Gastroesophageal sphincter (tissue), 4 donors: ENCODE measurements at regions not wholly inside any gene's neighbourhood (a gene's known extent, or its start where the extent isn't known, plus 50 kb on each side); places are given as distances from the start of the nearest gene placed in this dataset.

Source experiments
- ATAC-seq: fragments of 150-250 bp; one replicate; pipeline ENCODE4 v1.9.1; 2016; ENCODE audit warnings: mild to moderate bottlenecking, moderate library complexity
- H3K27ac ChIP-seq, 4 donors: fragments of 200-600 bp; sonication (generic) in 3 of 4; 1 replicate in 3 of 4; 2 replicates in 1 of 4; pipeline ENCODE4 v1.5.1; 2016 to 2019
- H3K27me3 ChIP-seq: fragments of 200-600 bp; sonication (generic); one replicate; pipeline ENCODE4 v1.5.1; 2019
- H3K36me3 ChIP-seq, 2 donors: fragments of 200-600 bp; sonication (generic); one replicate each; pipeline ENCODE4 v1.5.1; 2019; ENCODE audit warnings: control low read depth in 1 of 2
- H3K4me1 ChIP-seq, 3 donors: fragments of 200-600 bp; sonication (generic); 1 replicate in 2 of 3; 2 replicates in 1 of 3; pipeline ENCODE4 v1.5.1; 2016 to 2019; ENCODE audit warnings: control low read depth in 2 of 3
- H3K4me3 ChIP-seq, 2 donors: fragments of 200-600 bp; sonication (generic); one replicate each; pipeline ENCODE4 v1.5.1; 2019; ENCODE audit warnings: mild to moderate bottlenecking in 1 of 2, moderate library complexity in 1 of 2
- H3K9me3 ChIP-seq, 3 donors: fragments of 200-600 bp; sonication (generic); one replicate each; pipeline ENCODE4 v1.5.1; 2017 to 2019; ENCODE audit warnings: control low read depth in 2 of 3
- CTCF ChIP-seq, 4 experiments: fragments of 200-600 bp in 2 of 4; fragments of 450-650 bp in 2 of 4; sonication (generic) in 1 of 4; IDR thresholded peaks; one replicate each; pipeline ENCODE4 v1.5.1; 2017 to 2019; ENCODE audit warnings: antibody characterized with exemption in 4 of 4, mild to moderate bottlenecking in 2 of 4, moderate library complexity in 2 of 4
- EP300 ChIP-seq: sonication (generic); formaldehyde crosslinking; IDR thresholded peaks from one replicate; pipeline ENCODE4 v1.6.1; 2017; ENCODE audit warnings: antibody characterized with exemption, mild to moderate bottlenecking
- POLR2A ChIP-seq, 2 donors: fragments of 450-650 bp; IDR thresholded peaks; one replicate each; pipeline ENCODE4 v1.6.1; 2017; ENCODE audit warnings: antibody characterized with exemption in 2 of 2, mild to moderate bottlenecking in 2 of 2, moderate library complexity in 1 of 2
- POLR2AphosphoS5 ChIP-seq: sonication (generic); formaldehyde crosslinking; IDR thresholded peaks from one replicate; pipeline ENCODE4 v1.6.1; 2017; ENCODE audit warnings: antibody characterized with exemption
- WGBS, 2 donors: methylation state at CpG; one replicate each; pipeline ENCODE4 v1.1.5; 2018; ENCODE audit warnings: low coverage in 1 of 2; 5-methylcytosine and 5-hydroxymethylcytosine counted together

GRCh38 chr4:181796502-181796901 is 446.7 kb upstream of the TENM3 start:
- WGBS, 2 donors, result 74 to 77% methylated on average over 7 of the region's 8 CpGs
- H3K9me3 ChIP-seq, result peaks cover 0 to 14% (median 0%) of the 10 kb centered on the region in 3 donors
- H3K36me3 ChIP-seq, result no peaks in the 10 kb centered on the region

GRCh38 chr4:181798536-181798935 is 444.7 kb upstream of the TENM3 start:
- ATAC-seq, result no peak
- no peak for TF ChIP-seq POLR2AphosphoS5
- no peak for TF ChIP-seq POLR2A (IDR thresholded peaks at IDR 0.05)
- TF ChIP-seq CTCF (IDR thresholded peaks at IDR 0.05), result no peak
- no peak for TF ChIP-seq EP300
- Histone ChIP-seq H3K36me3 (no peaks in the 10 kb centered on the region), H3K4me1 (no peaks in the 10 kb centered on the region), H3K9me3 (peaks cover 0 to 14% (median 0%) of the 10 kb centered on the region in 3 donors), H3K4me3 (no peak overlapping the region), H3K27ac (no peak overlapping the region), H3K27me3 (no peaks in the 10 kb centered on the region)
- WGBS, 2 donors, result 42 to 43% methylated on average over 2 of the region's 2 CpGs

More at GRCh38 chr4:181796502-181796901, 446.7 kb upstream of the TENM3 start:
- TF ChIP-seq POLR2A (IDR thresholded peaks at IDR 0.05) (no peak), POLR2AphosphoS5 (no peak), CTCF (IDR thresholded peaks at IDR 0.05) (no peak), EP300 (no peak)
- H3K27ac ChIP-seq, result no peak overlapping the region
- H3K27me3 ChIP-seq, result no peaks in the 10 kb centered on the region
- H3K4me1 ChIP-seq, result no peaks in the 10 kb centered on the region
- ATAC-seq, result no peak
- no peak overlapping the region for H3K4me3 ChIP-seq

DNA sequence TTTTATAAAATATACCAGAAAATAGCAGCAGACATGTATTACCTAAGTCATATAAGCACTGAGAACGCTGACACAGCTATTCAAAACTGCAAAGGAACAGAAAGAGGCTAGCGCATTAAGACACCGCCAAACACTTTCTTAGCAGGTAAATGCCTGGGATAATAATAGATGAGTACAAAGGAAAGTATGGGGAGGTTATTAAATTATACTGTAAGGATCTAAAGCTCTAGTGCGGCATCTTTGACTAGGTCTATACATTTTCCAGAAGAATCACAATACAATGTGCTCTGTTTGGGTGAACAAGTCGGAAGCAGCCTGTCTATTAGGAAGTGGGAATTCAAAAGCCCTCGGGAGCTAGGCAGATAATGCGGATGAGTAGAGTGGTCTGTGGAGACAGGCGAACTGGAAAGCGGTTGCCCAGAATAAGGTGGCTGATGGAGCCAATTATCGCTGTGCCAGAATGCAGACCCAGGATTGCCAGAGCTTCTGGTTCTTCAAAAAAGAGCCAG is 443.6 kb upstream of the TENM3 start:
- peaks cover 0 to 14% (median 0%) of the 10 kb centered on the region in 3 donors for H3K9me3 ChIP-seq
- 83 to 87% methylated on average over 9 to 10 of the region's 10 CpGs for WGBS, 2 donors
- ATAC-seq, result no peak
- H3K4me3 ChIP-seq, result no peak overlapping the region
- TF ChIP-seq EP300 (no peak), POLR2AphosphoS5 (no peak), POLR2A (IDR thresholded peaks at IDR 0.05) (no peak), CTCF (IDR thresholded peaks at IDR 0.05) (no peak)
- H3K27ac ChIP-seq, result no peak overlapping the region
- no peaks in the 10 kb centered on the region for H3K36me3 ChIP-seq
- no peaks in the 10 kb centered on the region for H3K4me1 ChIP-seq
- no peaks in the 10 kb centered on the region for H3K27me3 ChIP-seq

DNA sequence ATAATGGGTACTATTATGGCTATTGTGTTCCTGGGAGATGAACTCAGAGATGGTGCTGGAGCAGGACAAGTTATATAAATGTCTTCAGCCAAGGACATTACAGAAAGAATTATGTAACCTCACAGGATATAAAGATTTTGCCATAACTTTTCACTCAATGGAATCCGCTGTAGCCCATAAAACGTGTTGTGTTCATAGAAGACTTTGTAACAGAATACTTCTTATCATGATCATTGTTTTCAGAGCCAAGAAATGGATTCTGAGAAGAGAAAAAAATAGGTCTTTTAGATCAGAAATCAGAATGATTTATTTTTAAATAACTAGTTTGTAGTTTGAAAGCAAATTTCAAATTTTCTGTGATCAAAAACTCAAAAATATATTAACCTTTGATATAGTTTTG is 441.0 kb upstream of the TENM3 start:
- no peaks in the 10 kb centered on the region for H3K9me3 ChIP-seq
- TF ChIP-seq POLR2A (IDR thresholded peaks at IDR 0.05) (no peak), EP300 (no peak), POLR2AphosphoS5 (no peak), CTCF (IDR thresholded peaks at IDR 0.05) (no peak)
- no peaks in the 10 kb centered on the region for H3K27me3 ChIP-seq
- no peak for ATAC-seq
- H3K36me3 ChIP-seq, result no peaks in the 10 kb centered on the region
- WGBS, 2 donors, result 70 to 71% methylated on average over 2 of the region's 2 CpGs
- no peak overlapping the region for H3K27ac ChIP-seq
- no peaks in the 10 kb centered on the region for H3K4me1 ChIP-seq
- no peak overlapping the region for H3K4me3 ChIP-seq

GRCh38 chr4:181807771-181808170 is 435.4 kb upstream of the TENM3 start:
- no peaks in the 10 kb centered on the region for H3K36me3 ChIP-seq
- no peak for TF ChIP-seq POLR2A (IDR thresholded peaks at IDR 0.05)
- no peak for TF ChIP-seq CTCF (IDR thresholded peaks at IDR 0.05)
- no peak for TF ChIP-seq EP300
- TF ChIP-seq POLR2AphosphoS5, result no peak
- no peaks in the 10 kb centered on the region for H3K4me1 ChIP-seq
- no peak overlapping the region for H3K4me3 ChIP-seq
- H3K27me3 ChIP-seq, result no peaks in the 10 kb centered on the region
- no peaks in the 10 kb centered on the region for H3K9me3 ChIP-seq
- no peak overlapping the region for H3K27ac ChIP-seq
- ATAC-seq, result no peak
